HCT116 (cell line): ENCODE measurements at regions not wholly inside any gene's neighbourhood (a gene's known extent, or its start where the extent isn't known, plus 50 kb on each side); places are given as distances from the start of the nearest gene placed in this dataset.

Experiments
- ATAC-seq: fragments of 200-7000 bp; cut with Tn5 transposase; 2 replicates; pipeline ENCODE4 v1.9.1; 2020; ENCODE audit warnings: mild to moderate bottlenecking, moderate library complexity
- BruUV-seq: library from RNA; stranded (reverse); fragments of 400-500 nt; replicated peaks from 2 replicates; lab custom pipeline; 2021; lab: Mats Ljungman, UMichigan
- CTCF ChIA-PET: fragments of 300-600 bp; sonication (Branson Sonifier 250); formaldehyde crosslinking; loops from one replicate; lab custom pipeline; 2021; ENCODE audit warnings: antibody characterized with exemption; lab: Charles Lee
- POLR2A ChIA-PET: fragments of 300-600, 350-600 bp; sonication (Branson Sonifier 250); formaldehyde crosslinking; loops from one replicate; lab custom pipeline; 2021; ENCODE audit warnings: antibody characterized with exemption; lab: Charles Lee
- RAD21 ChIA-PET, 2 experiments: fragments of 300-600 bp; sonication (Branson Sonifier 250); formaldehyde crosslinking; loops; one replicate each; lab custom pipeline; 2023; ENCODE audit warnings: low total read pairs in 2 of 2; ENCODE audit not compliant: uncharacterized antibody in 2 of 2, unreplicated experiment in 2 of 2, low non-redundant PET in 1 of 2; lab: Charles Lee
- DNase-seq: peaks from one replicate; pipeline ENCODE4 v3.0.0-alpha.2; 2010; ENCODE audit warnings: low read depth, low spot score
- H2AFZ ChIP-seq: fragments of 200-600 bp; shearing (Covaris generic), sonication (generic); 2 replicates; pipeline ENCODE4 v1.6.1; 2017; ENCODE audit warnings: low read depth, mixed run types, mixed read lengths, antibody characterized with exemption, low read length; ENCODE audit not compliant: poor library complexity, severe bottlenecking
- H3K27ac ChIP-seq: 2 replicates; pipeline ENCODE4 v1.5.1; 2012; ENCODE audit warnings: low read depth, low read length
- H3K27me3 ChIP-seq: fragments of 200-600 bp; sonication (generic); 2 replicates; pipeline ENCODE4 v1.6.1; 2016; ENCODE audit warnings: mixed run types, low read length, mixed read lengths; ENCODE audit not compliant: insufficient read depth
- H3K36me3 ChIP-seq, 2 experiments: fragments of 200-500 bp in 1 of 2; fragments of 200-600 bp in 1 of 2; sonication (Bioruptor generic) in 1 of 2; sonication (generic) in 1 of 2; 2 replicates each; pipeline versions ENCODE4 v1.5.1 to v1.6.1; 2014 to 2016; ENCODE audit warnings: low read length in 2 of 2, inconsistent platforms in 1 of 2, mixed read lengths in 1 of 2, mixed run types in 1 of 2; ENCODE audit not compliant: insufficient read depth in 2 of 2, control insufficient read depth in 1 of 2
- H3K4me1 ChIP-seq, 2 experiments: fragments of 200-600 bp in 1 of 2; sonication (generic) in 1 of 2; 2 replicates each; pipeline versions ENCODE4 v1.5.1 to v1.6.1; 2012 to 2017; ENCODE audit warnings: low read length in 2 of 2, inconsistent platforms in 1 of 2, mild to moderate bottlenecking in 1 of 2, mixed read lengths in 1 of 2, mixed run types in 1 of 2, moderate library complexity in 1 of 2; ENCODE audit not compliant: insufficient read depth in 2 of 2, control insufficient read depth in 1 of 2
- H3K4me2 ChIP-seq: fragments of 200-600 bp; sonication (generic); 2 replicates; pipeline ENCODE4 v1.6.1; 2017; ENCODE audit warnings: mixed run types, low read length, mixed read lengths
- H3K4me3 ChIP-seq, 2 experiments: fragments of 200-600 bp in 1 of 2; sonication (generic) in 1 of 2; replicated peaks in 1 of 2; 2 replicates each; pipeline ENCODE4 v1.5.1; 2011 to 2016; ENCODE audit warnings: low read length in 2 of 2, control low read depth in 1 of 2, low read depth in 1 of 2, mild to moderate bottlenecking in 1 of 2, mixed read lengths in 1 of 2, mixed run types in 1 of 2
- H3K79me2 ChIP-seq: fragments of 200-600 bp; sonication (generic); 2 replicates; pipeline ENCODE4 v1.6.1; 2017; ENCODE audit warnings: mild to moderate bottlenecking, mixed run types, low read length, moderate library complexity, mixed read lengths; ENCODE audit not compliant: insufficient read depth
- H3K9ac ChIP-seq: fragments of 200-600 bp; sonication (generic); 2 replicates; pipeline ENCODE4 v1.6.1; 2016; ENCODE audit warnings: low read length, mixed read lengths
- H3K9me2 ChIP-seq: fragments of 200-600 bp; sonication (generic), shearing (Covaris generic); 2 replicates; pipeline ENCODE4 v1.6.1; 2017; ENCODE audit warnings: mixed run types, mild to moderate bottlenecking, moderate library complexity; ENCODE audit not compliant: insufficient read depth
- H3K9me3 ChIP-seq, 2 experiments: fragments of 200-500 bp in 1 of 2; fragments of 200-600 bp in 1 of 2; sonication (Bioruptor generic) in 1 of 2; sonication (generic) in 1 of 2; 2 replicates each; pipeline ENCODE4 v1.6.1; 2014 to 2017; ENCODE audit warnings: low read length in 2 of 2, mixed read lengths in 2 of 2, inconsistent platforms in 1 of 2, low read depth in 1 of 2, mild to moderate bottlenecking in 1 of 2, mixed run types in 1 of 2, moderate library complexity in 1 of 2; ENCODE audit not compliant: control insufficient read depth in 1 of 2, insufficient read depth in 1 of 2
- H4K20me1 ChIP-seq: fragments of 200-600 bp; sonication (generic), shearing (Covaris generic); 2 replicates; pipeline ENCODE4 v1.6.1; 2017; ENCODE audit warnings: mixed run types, mild to moderate bottlenecking, moderate library complexity; ENCODE audit not compliant: insufficient read depth
- CTCF ChIP-seq, 3 experiments: fragments of 200-600 bp in 1 of 3; sonication (generic) in 1 of 3; IDR thresholded peaks in 2 of 3; conservative IDR thresholded peaks in 1 of 3; 2 replicates each; pipeline ENCODE4 v1.5.1; 2012 to 2017; ENCODE audit warnings: low read depth in 2 of 3, low read length in 2 of 3, antibody characterized with exemption in 1 of 3, borderline replicate concordance in 1 of 3, control low read depth in 1 of 3, mild to moderate bottlenecking in 1 of 3, mixed read lengths in 1 of 3, mixed run types in 1 of 3, moderate library complexity in 1 of 3; ENCODE audit not compliant: insufficient read depth in 1 of 3
- ELF1 ChIP-seq: IDR thresholded peaks from 2 replicates; pipeline ENCODE4 v1.6.1; 2012; ENCODE audit warnings: low read depth, borderline replicate concordance
- JUND ChIP-seq: IDR thresholded peaks from 2 replicates; pipeline ENCODE4 v1.6.1; 2012
- POLR2A ChIP-seq: IDR thresholded peaks from 2 replicates; pipeline ENCODE4 v1.7.0; 2011; ENCODE audit warnings: borderline replicate concordance; ENCODE audit not compliant: insufficient read depth, insufficient read length; ENCODE audit errors: extremely low read depth
- REST ChIP-seq: IDR thresholded peaks from 2 replicates; pipeline ENCODE4 v1.6.1; 2012; ENCODE audit warnings: low read depth
- SP1 ChIP-seq: IDR thresholded peaks from 2 replicates; pipeline ENCODE4 v1.6.1; 2012; ENCODE audit warnings: low read depth
- ZFX ChIP-seq: fragments of 450-650 bp; IDR thresholded peaks from 2 replicates; pipeline ENCODE4 v1.6.1; 2017
- intact Hi-C: fragments of 100-400 bp; cut with micrococcal nuclease; formaldehyde crosslinking; loops from 2 replicates; pipeline ENCODE4 v1.10.0; 2022

GRCh38 chr6:145375502-145375901, 359.8 kb downstream of the EPM2A start:
- intact Hi-C loops, result no loop called here
- H3K4me3 ChIP-seq, result no peak overlapping the region

More at GRCh38 chr6:145375502-145375901, 359.8 kb downstream of the EPM2A start:
- DNase-seq, result no peak
- POLR2A ChIA-PET, result no interaction called here
- CTCF ChIA-PET, result no interaction called here
- Histone ChIP-seq H3K36me3 (no peaks in the 10 kb centered on the region), H3K9ac (no peak overlapping the region), H3K79me2 (no peaks in the 10 kb centered on the region), H3K4me2 (no peak overlapping the region), H3K27ac (no peak overlapping the region), H3K4me1 (no peaks in the 10 kb centered on the region), H2AFZ (no peak overlapping the region), H3K9me2 (no peaks in the 10 kb centered on the region), H4K20me1 (no peaks in the 10 kb centered on the region), H3K9me3 (peaks cover 0 to 6% of the 10 kb centered on the region in 2 experiments; a peak in 1 of 4 replicates), H3K27me3 (no peaks in the 10 kb centered on the region)
- BruUV-seq, result no TSS peak
- ATAC-seq, result no peak
- TF ChIP-seq ELF1, result no peak
- TF ChIP-seq JUND, result no peak
- no peak for TF ChIP-seq SP1
- no peak for TF ChIP-seq POLR2A
- no peak for TF ChIP-seq CTCF (IDR thresholded peaks at IDR 0.05 in 2 of 3, conservative IDR thresholded peaks at IDR 0.05 in 1 of 3; ENCODE audit: borderline replicate concordance in 1 of 3, insufficient read depth in 1 of 3, low read depth in 2 of 3, low read length in 2 of 3)
- TF ChIP-seq REST, result no peak
- TF ChIP-seq ZFX, result no peak
- RAD21 ChIA-PET, result no interaction called here
